ENCODE measurements at regions not wholly inside any gene's neighbourhood (a gene's known extent, or its start where the extent isn't known, plus 50 kb on each side); places are given as distances from the start of the nearest gene placed in this dataset.

DNA sequence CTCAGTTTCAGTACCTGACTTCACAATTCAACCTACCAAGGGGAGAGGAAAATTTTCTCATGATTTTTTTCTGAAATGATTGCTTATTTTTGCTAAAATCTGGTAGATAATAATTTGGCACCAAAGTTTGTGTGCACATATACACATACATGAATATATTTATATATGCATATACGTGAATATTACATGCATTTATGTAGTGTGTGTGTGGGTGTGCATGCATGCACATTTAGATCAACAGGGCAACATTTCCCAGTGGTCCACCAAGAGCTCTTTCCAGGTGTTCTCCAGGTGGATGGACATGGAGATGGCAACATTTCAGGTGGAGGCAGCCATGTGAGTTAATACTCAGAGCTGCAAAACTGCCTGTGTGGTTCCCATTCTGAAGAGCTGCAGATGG, 320.9 kb downstream of the SAMD5 start:
- 88% methylated on average over 1 of the region's 1 CpG; no CpG with 5 or more reads in 1 of the 2 experiments for WGBS, 2 experiments (ENCODE audit: extremely low coverage in 1 of 2, insufficient coverage in 1 of 2, insufficient read length in 1 of 2, insufficient replicate concordance in 2 of 2, low coverage in 1 of 2, low lambda C conversion rate in 2 of 2, missing lambda C conversion rate in 1 of 2)
- Histone ChIP-seq H2BK20ac (ENCODE audit: low read length) (no peak overlapping the region), H3K56ac (replicated peaks; ENCODE audit: insufficient read length, low read depth, low read length) (no peak overlapping the region), H3K9me3 (ENCODE audit: insufficient read depth in 2 of 2, low read depth in 1 of 2, low read length in 1 of 2) (no peaks in the 10 kb centered on the region), H3K27ac (ENCODE audit: low read depth, low read length) (no peak overlapping the region), H3K23ac (ENCODE audit: insufficient read length) (no peak overlapping the region), H2BK12ac (ENCODE audit: low read depth, low read length) (no peak overlapping the region), H2BK120ac (replicated peaks; ENCODE audit: low read depth, low read length) (no peak overlapping the region), H3K9ac (replicated peaks in 1 of 4; ENCODE audit: extremely low read depth in 1 of 4, low read depth in 3 of 4, low read length in 3 of 4) (no peak overlapping the region), H3K18ac (ENCODE audit: extremely low read depth, low read length) (no peak overlapping the region), H2AK5ac (ENCODE audit: low read depth, low read length) (no peak overlapping the region), H2BK5ac (ENCODE audit: low read depth, low read length) (no peak overlapping the region), H3K36me3 (ENCODE audit: control insufficient read depth in 2 of 4, insufficient read depth in 4 of 4, low read length in 3 of 4) (no peaks in the 10 kb centered on the region; a peak in 1 of 8 replicates), H3K4me3 (ENCODE audit: extremely low read depth in 1 of 4, insufficient read depth in 2 of 4, low read depth in 3 of 4, low read length in 4 of 4) (no peak overlapping the region), H3K14ac (ENCODE audit: insufficient read length) (no peak overlapping the region), H4K20me1 (replicated peaks in 1 of 2; ENCODE audit: control insufficient read depth in 1 of 2, insufficient read depth in 2 of 2, low read length in 2 of 2) (no peaks in the 10 kb centered on the region), H3K4ac (replicated peaks; ENCODE audit: insufficient read length, low read depth, low read length) (no peak overlapping the region), H2BK15ac (ENCODE audit: low read length) (no peak overlapping the region), H4K5ac (ENCODE audit: insufficient read length, low read depth, low read length) (no peak overlapping the region), H4K8ac (ENCODE audit: extremely low read depth, insufficient read depth, low read length) (no peak overlapping the region), H4K91ac (replicated peaks; ENCODE audit: insufficient read length, low read length) (no peak overlapping the region), H2AFZ (ENCODE audit: low read length) (no peak overlapping the region), H3K4me2 (ENCODE audit: insufficient read depth in 1 of 2, low read depth in 2 of 2, low read length in 2 of 2) (no peak overlapping the region), H3K23me2 (ENCODE audit: low read depth, low read length) (no peaks in the 10 kb centered on the region), H3K79me1 (ENCODE audit: low read depth, low read length) (no peaks in the 10 kb centered on the region), H3K27me3 (replicated peaks in 1 of 4; ENCODE audit: control insufficient read depth in 3 of 4, extremely low read depth in 1 of 4, insufficient read depth in 3 of 4, low read length in 3 of 4) (no peaks in the 10 kb centered on the region), H3K79me2 (ENCODE audit: control insufficient read depth in 1 of 2, insufficient read depth in 2 of 2, low read length in 2 of 2) (no peaks in the 10 kb centered on the region), H3K4me1 (replicated peaks in 1 of 4; ENCODE audit: control insufficient read depth in 3 of 4, insufficient read depth in 4 of 4, low read length in 3 of 4) (no peaks in the 10 kb centered on the region)
- TF ChIP-seq ZNF274 (IDR thresholded peaks at IDR 0.05; ENCODE audit: borderline replicate concordance, extremely low read depth, low read length) = no peak
- DNase-seq (ENCODE audit: low read depth in 1 of 2, low spot score in 2 of 2) = no peak
- no peak for FAIRE-seq
- POLR2A ChIA-PET (ENCODE audit: partially characterized antibody) = no interaction called here
- CTCF ChIA-PET (ENCODE audit: partially characterized antibody) = no interaction called here

All from H1 (cell line).